Activated CD4-positive, alpha-beta T cell treated with anti-CD3 and anti-CD28 coated beads for 36 hours (primary cell): ENCODE measurements at regions not wholly inside any gene's neighbourhood (a gene's known extent, or its start where the extent isn't known, plus 50 kb on each side); places are given as distances from the start of the nearest gene placed in this dataset.
"Not testable (repeated sequence)": the region's sequence is repeated elsewhere in the genome, so short reads cannot be mapped to it uniquely, and the experiment has no call there.

ENCODE experiments used
- ATAC-seq: fragments of 200-7000 bp; cut with Tn5 transposase; one replicate; pipeline ENCODE4 v1.10.0; 2021; ENCODE audit warnings: mild to moderate bottlenecking, moderate library complexity
- CTCF ChIA-PET: fragments of 350-600 bp; sonication (Branson Sonifier 250); formaldehyde crosslinking; loops from one replicate; lab custom pipeline; 2021; ENCODE audit warnings: antibody characterized with exemption; lab: Charles Lee
- POLR2A ChIA-PET: fragments of 350-600 bp; sonication (Branson Sonifier 250); formaldehyde crosslinking; loops from one replicate; lab custom pipeline; 2021; ENCODE audit warnings: antibody characterized with exemption, inconsistent platforms; lab: Charles Lee
- DNase-seq: peaks from one replicate; pipeline ENCODE4 v3.0.0-alpha.2; 2020
- H3K27ac Mint-ChIP-seq: one replicate; pipeline ENCODE4 v1.8.0; 2021; ENCODE audit warnings: mixed read lengths
- H3K27me3 Mint-ChIP-seq: one replicate; pipeline ENCODE4 v1.8.0; 2021; ENCODE audit warnings: mixed read lengths
- H3K36me3 Mint-ChIP-seq: one replicate; pipeline ENCODE4 v1.8.0; 2021; ENCODE audit warnings: low read depth, mixed read lengths
- H3K4me1 Mint-ChIP-seq: one replicate; pipeline ENCODE4 v1.8.0; 2021; ENCODE audit warnings: mixed read lengths
- H3K4me3 Mint-ChIP-seq: one replicate; pipeline ENCODE4 v1.8.0; 2021; ENCODE audit warnings: mild to moderate bottlenecking, moderate library complexity, mixed read lengths
- H3K9me3 Mint-ChIP-seq: one replicate; pipeline ENCODE4 v1.8.0; 2021; ENCODE audit warnings: low read depth, mixed read lengths
- intact Hi-C, 2 experiments: fragments of 100-400 bp; cut with DNase I in 1 of 2; cut with micrococcal nuclease in 1 of 2; formaldehyde crosslinking; loops; one replicate each; pipeline versions ENCODE4 v1.14.2 to v1.15.1; 2022 to 2024; cut with DNase I, micrococcal nuclease

- CTCF ChIA-PET, H3K9me3 Mint-ChIP-seq, intact Hi-C loops, H3K4me1 Mint-ChIP-seq, H3K4me3 Mint-ChIP-seq, ATAC-seq, H3K27ac Mint-ChIP-seq, H3K27me3 Mint-ChIP-seq, DNase-seq, POLR2A ChIA-PET, H3K36me3 Mint-ChIP-seq: not testable (repeated sequence)
Measured at GRCh38 chr4:9547470-9547869, 103.3 kb downstream of the DEFB131A start.

GRCh38 chr4:9556076-9556475 lies 111.9 kb downstream of the DEFB131A start:
- H3K27ac Mint-ChIP-seq, DNase-seq, H3K4me1 Mint-ChIP-seq, H3K36me3 Mint-ChIP-seq, POLR2A ChIA-PET, ATAC-seq, H3K9me3 Mint-ChIP-seq, intact Hi-C loops, H3K4me3 Mint-ChIP-seq, H3K27me3 Mint-ChIP-seq, CTCF ChIA-PET: not testable (repeated sequence)

DNA sequence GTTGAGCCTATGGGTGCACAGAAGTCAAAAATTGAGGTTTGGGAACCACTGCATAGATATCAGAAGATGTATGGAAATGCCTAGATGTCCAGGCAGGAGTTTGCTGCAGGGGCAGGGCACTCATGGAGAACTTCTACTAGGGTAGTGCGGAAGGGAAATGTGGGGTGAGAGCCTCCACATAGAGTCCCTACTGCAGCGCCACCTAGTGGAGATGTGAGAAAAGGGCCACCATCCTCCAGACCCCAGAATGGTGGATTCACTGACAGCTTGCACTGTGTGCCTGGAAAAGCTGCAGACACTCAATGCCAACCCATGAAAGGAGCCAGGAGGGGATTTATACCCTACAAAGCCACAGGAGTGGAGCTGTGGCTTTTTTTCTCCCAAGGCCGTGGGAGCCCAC lies 133.7 kb downstream of the DEFB131A start:
- H3K27me3 Mint-ChIP-seq, H3K4me1 Mint-ChIP-seq, POLR2A ChIA-PET, ATAC-seq, H3K36me3 Mint-ChIP-seq, intact Hi-C loops, H3K4me3 Mint-ChIP-seq, CTCF ChIA-PET, H3K27ac Mint-ChIP-seq: not testable (repeated sequence)
- H3K9me3 Mint-ChIP-seq = peaks cover 38% of the 10 kb centered on the region
- peak; percentile 21 for DNase-seq

DNA sequence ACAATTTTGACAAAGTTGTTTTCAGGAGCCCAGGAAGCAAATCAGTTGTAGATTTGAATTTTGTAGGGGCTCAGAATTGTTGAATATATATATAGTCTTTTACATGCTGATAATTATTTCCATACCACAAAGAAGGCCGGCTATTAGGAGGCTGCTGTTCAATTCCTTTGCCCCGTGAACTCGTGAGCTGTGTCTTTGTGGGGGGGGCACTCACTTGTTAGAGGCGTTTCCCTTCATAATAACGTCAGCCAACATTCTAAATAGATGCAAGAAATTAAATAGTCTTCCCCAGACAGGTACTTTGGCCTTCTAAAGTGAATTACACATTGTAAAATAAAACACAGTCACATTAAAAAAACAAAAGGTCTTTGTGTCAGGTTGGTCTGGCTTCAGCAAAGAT lies 138.7 kb downstream of the DEFB131A start:
- peaks cover 26% of the 10 kb centered on the region for H3K9me3 Mint-ChIP-seq
- H3K27ac Mint-ChIP-seq, H3K27me3 Mint-ChIP-seq, ATAC-seq, DNase-seq, H3K36me3 Mint-ChIP-seq, H3K4me3 Mint-ChIP-seq, POLR2A ChIA-PET, intact Hi-C loops, CTCF ChIA-PET, H3K4me1 Mint-ChIP-seq: not testable (repeated sequence)

GRCh38 chr4:9592010-9592409 lies 147.8 kb downstream of the DEFB131A start:
- POLR2A ChIA-PET = no interaction called here
- DNase-seq (no peak), ATAC-seq (no peak)
- Mint-ChIP-seq H3K4me3 (no peak overlapping the region), H3K27ac (no peak overlapping the region), H3K27me3 (no peaks in the 10 kb centered on the region), H3K36me3 (peaks cover 18% of the 10 kb centered on the region), H3K9me3 (peaks cover 11% of the 10 kb centered on the region), H3K4me1 (no peaks in the 10 kb centered on the region)
- CTCF ChIA-PET = no interaction called here
- intact Hi-C loops = no loop called here

GRCh38 chr4:9594948-9595347 lies 150.7 kb downstream of the DEFB131A start:
- Mint-ChIP-seq H3K4me3 (no peak overlapping the region), H3K27me3 (no peaks in the 10 kb centered on the region), H3K9me3 (peaks cover 11% of the 10 kb centered on the region), H3K36me3 (peaks cover 18% of the 10 kb centered on the region), H3K27ac (no peak overlapping the region), H3K4me1 (no peaks in the 10 kb centered on the region)
- ChIA-PET POLR2A (no interaction called here), CTCF (no interaction called here)
- DNase-seq (no peak), ATAC-seq (no peak)
- intact Hi-C loops = no loop called here

GRCh38 chr4:9595531-9595930 lies 151.3 kb downstream of the DEFB131A start:
- CTCF ChIA-PET, DNase-seq, H3K27ac Mint-ChIP-seq, intact Hi-C loops, ATAC-seq, POLR2A ChIA-PET, H3K4me3 Mint-ChIP-seq, H3K27me3 Mint-ChIP-seq, H3K4me1 Mint-ChIP-seq: not testable (repeated sequence)
- H3K9me3 Mint-ChIP-seq = peaks cover 11% of the 10 kb centered on the region
- H3K36me3 Mint-ChIP-seq = peaks cover 18% of the 10 kb centered on the region

GRCh38 chr4:9599266-9599665 lies 155.1 kb downstream of the DEFB131A start:
- DNase-seq = no peak
- no peak for ATAC-seq
- Mint-ChIP-seq H3K4me1 (peaks cover 30% of the 10 kb centered on the region), H3K27ac (no peak overlapping the region), H3K27me3 (no peaks in the 10 kb centered on the region), H3K4me3 (no peak overlapping the region), H3K9me3 (peaks cover 4% of the 10 kb centered on the region), H3K36me3 (peaks cover 17% of the 10 kb centered on the region)
- ChIA-PET CTCF (no interaction called here), POLR2A (no interaction called here)
- intact Hi-C loops = no loop called here

DNA sequence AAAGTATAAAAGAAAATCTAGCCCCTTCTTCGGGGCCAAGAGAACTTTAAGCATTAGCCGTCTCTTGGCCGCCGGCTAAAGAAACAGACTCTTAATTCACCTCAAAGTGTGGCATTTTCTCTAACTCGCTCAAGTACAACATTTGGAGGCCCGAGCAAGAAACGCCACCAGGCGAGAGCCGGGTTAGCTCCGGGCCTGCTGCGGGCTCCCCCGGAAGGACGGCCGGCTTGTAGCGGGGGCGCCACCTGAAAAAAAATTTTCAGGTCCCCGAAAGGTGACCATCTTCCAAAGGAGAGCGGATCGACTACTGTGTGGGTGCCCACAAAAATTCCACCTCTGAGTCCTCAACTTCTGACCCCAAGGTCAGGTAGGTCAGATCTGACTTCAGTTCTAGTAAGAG lies 156.0 kb downstream of the DEFB131A start:
- POLR2A ChIA-PET = no interaction called here
- CTCF ChIA-PET = no interaction called here

GRCh38 chr4:9602389-9602914 lies 158.2 kb downstream of the DEFB131A start:
- ChIA-PET CTCF (interaction anchor here (0.8 kb wide), 1 partner anchor 70 kb away, joined by 3 read pairs; no protein-coding TSS in a partner anchor), POLR2A (no interaction called here)
- no peak for ATAC-seq
- H3K4me3 Mint-ChIP-seq = no peak overlapping the region
- no peaks in the 10 kb centered on the region for H3K36me3 Mint-ChIP-seq
- DNase-seq = no peak
- H3K9me3 Mint-ChIP-seq = peaks cover 1% of the 10 kb centered on the region
- H3K4me1 Mint-ChIP-seq = peaks cover 51% of the 10 kb centered on the region
- H3K27me3 Mint-ChIP-seq = no peaks in the 10 kb centered on the region
- no peak overlapping the region for H3K27ac Mint-ChIP-seq
- intact Hi-C loops = loop anchor here in 1 of 2 experiments (10.0 kb wide), 1 partner anchor 412 kb away; no protein-coding TSS in a partner anchor

More for the DNA sequence above, 156.0 kb downstream of the DEFB131A start:
- Mint-ChIP-seq H3K27ac (no peak overlapping the region), H3K9me3 (peaks cover 4% of the 10 kb centered on the region), H3K36me3 (peaks cover 7% of the 10 kb centered on the region), H3K27me3 (no peaks in the 10 kb centered on the region), H3K4me3 (no peak overlapping the region), H3K4me1 (peaks cover 40% of the 10 kb centered on the region)
- DNase-seq (no peak), ATAC-seq (no peak)
- intact Hi-C loops = loop anchor here in 1 of 2 experiments (10.0 kb wide), 1 partner anchor 415 kb away; no protein-coding TSS in a partner anchor

GRCh38 chr4:9604031-9604892 lies 160.0 kb downstream of the DEFB131A start:
- H3K36me3 Mint-ChIP-seq, H3K9me3 Mint-ChIP-seq, ATAC-seq, POLR2A ChIA-PET, H3K27me3 Mint-ChIP-seq: not testable (repeated sequence)
- CTCF ChIA-PET = interaction anchor here (1.5 kb wide), 1 partner anchor 72 kb away, joined by 4 read pairs; no protein-coding TSS in a partner anchor
- intact Hi-C loops = loop anchor here in 1 of 2 experiments (1.0 to 10.0 kb wide), 3 partner anchors 71 to 411 kb away; no protein-coding TSS in a partner anchor
- DNase-seq = peak; percentile 68
- H3K27ac Mint-ChIP-seq = peak overlapping the region; percentile 99
- H3K4me1 Mint-ChIP-seq = peaks cover 55% of the 10 kb centered on the region
- peak overlapping the region; percentile 82 for H3K4me3 Mint-ChIP-seq

GRCh38 chr4:9604893-9605190 lies 160.6 kb downstream of the DEFB131A start:
- DNase-seq, ATAC-seq, H3K36me3 Mint-ChIP-seq, POLR2A ChIA-PET, H3K9me3 Mint-ChIP-seq, H3K27me3 Mint-ChIP-seq: not testable (repeated sequence)
- intact Hi-C loops = loop anchor here in 1 of 2 experiments (1.0 to 10.0 kb wide), 4 partner anchors 72 to 512 kb away; partner anchors contain the start of gene WDR1
- Mint-ChIP-seq H3K4me3 (peak overlapping the region; percentile 82), H3K27ac (peak overlapping the region; percentile 99), H3K4me1 (peaks cover 55% of the 10 kb centered on the region)
- CTCF ChIA-PET = interaction anchor here (1.5 kb wide), 1 partner anchor 73 kb away, joined by 4 read pairs; no protein-coding TSS in a partner anchor
